HUES48 (cell line): ENCODE measurements at regions not wholly inside any gene's neighbourhood (a gene's known extent, or its start where the extent isn't known, plus 50 kb on each side); places are given as distances from the start of the nearest gene placed in this dataset.
A peak's percentile ranks its signal among the peaks of the same experiment; 100 is the strongest.

Source experiments
- H3K27ac ChIP-seq: one replicate; pipeline ENCODE4 v1.7.0; 2013; ENCODE audit warnings: low read depth, low read length, inconsistent platforms
- H3K27me3 ChIP-seq: 2 replicates; pipeline ENCODE4 v1.6.1; 2013; ENCODE audit warnings: mild to moderate bottlenecking, low read length; ENCODE audit not compliant: control insufficient read depth, insufficient read depth
- H3K36me3 ChIP-seq: 2 replicates; pipeline ENCODE4 v1.6.1; 2013; ENCODE audit warnings: low read length; ENCODE audit not compliant: control insufficient read depth, insufficient read depth
- H3K4me1 ChIP-seq: 2 replicates; pipeline ENCODE4 v1.6.1; 2013; ENCODE audit warnings: mild to moderate bottlenecking, low read length; ENCODE audit not compliant: control insufficient read depth, insufficient read depth
- H3K4me3 ChIP-seq: 2 replicates; pipeline ENCODE4 v1.5.1; 2013; ENCODE audit warnings: mild to moderate bottlenecking, low read depth, low read length
- H3K9ac ChIP-seq: 2 replicates; pipeline ENCODE4 v1.6.1; 2013; ENCODE audit warnings: mild to moderate bottlenecking, low read depth, low read length, moderate library complexity
- H3K9me3 ChIP-seq: 2 replicates; pipeline ENCODE4 v1.6.1; 2013; ENCODE audit warnings: low read length; ENCODE audit not compliant: control insufficient read depth, insufficient read depth

DNA sequence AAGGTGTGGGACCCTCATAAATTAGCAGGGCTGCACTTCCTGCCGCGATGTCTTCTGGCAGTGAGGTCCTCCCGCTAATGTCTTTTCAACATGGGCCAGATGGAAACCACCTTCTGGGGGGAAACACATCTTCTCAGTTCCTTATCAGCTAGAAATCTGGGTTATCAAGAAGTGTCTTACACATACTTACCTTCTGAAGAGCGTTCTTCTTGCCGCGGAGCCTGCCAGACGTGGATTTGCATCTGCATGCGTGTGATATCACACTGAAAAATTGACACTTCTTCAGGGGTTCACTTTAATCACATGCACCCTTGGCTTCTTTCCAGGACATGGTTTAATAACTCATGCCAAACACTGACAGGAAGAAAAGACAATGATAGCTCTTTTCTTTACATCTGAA lies 163.5 kb upstream of the SOX11 start:
- Histone ChIP-seq H3K36me3 (no peaks in the 10 kb centered on the region), H3K9me3 (no peaks in the 10 kb centered on the region), H3K9ac (no peak overlapping the region), H3K4me1 (no peaks in the 10 kb centered on the region), H3K27me3 (no peaks in the 10 kb centered on the region), H3K4me3 (no peak overlapping the region), H3K27ac (no peak overlapping the region)

DNA sequence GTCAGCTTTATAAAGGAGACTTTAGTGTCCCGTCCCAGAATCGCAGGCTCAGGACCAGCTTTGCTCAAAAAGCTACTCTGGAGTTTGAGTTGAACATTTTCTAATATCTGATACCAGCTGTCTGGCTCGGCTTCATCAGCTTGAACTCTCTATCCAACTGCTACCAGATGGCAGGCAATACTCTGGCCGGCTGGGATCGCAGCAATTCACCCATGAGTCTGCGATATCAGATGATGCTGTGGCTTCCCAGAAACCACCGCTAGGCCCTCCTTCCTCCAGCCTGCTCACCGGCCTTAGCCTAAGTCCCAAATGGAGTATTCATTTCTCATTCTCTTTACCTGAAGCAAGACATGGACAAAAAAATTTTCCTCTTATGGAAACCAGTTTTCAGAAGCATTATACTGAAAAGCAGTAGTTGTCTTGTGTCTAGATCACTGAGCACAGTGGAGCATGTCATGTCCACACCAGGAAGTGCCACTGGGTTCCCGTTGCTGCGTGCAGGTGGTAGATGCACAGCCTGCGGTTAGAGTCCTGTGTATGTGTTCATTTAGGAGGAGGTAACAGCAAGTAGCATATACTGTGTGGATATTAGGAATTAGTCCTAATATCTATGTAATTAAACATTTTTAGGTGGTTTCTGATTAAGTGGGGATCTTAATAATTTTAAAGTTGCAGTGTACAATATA lies 162.0 kb upstream of the SOX11 start:
- Histone ChIP-seq H3K36me3 (no peaks in the 10 kb centered on the region), H3K4me1 (no peaks in the 10 kb centered on the region), H3K27ac (no peak overlapping the region), H3K9ac (no peak overlapping the region), H3K4me3 (no peak overlapping the region), H3K27me3 (no peaks in the 10 kb centered on the region), H3K9me3 (no peaks in the 10 kb centered on the region)

DNA sequence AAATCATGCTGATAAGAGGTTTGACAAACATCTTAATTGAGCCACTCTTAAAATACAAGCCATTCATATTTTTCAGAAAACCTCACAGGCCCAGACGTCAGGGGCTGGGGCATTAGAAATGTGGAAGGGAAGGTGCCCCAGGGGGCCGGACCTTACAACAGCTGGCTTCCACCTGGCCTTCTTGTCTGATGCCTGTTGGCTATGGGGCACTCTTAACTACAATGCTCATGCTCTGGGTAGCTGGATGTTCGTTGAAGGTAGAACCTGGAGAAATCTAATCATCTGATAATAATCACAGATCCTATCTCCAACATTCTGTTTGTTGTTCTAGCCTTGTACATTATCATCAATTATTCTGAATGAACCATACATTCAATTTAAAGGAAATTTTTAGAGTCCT lies 156.9 kb upstream of the SOX11 start:
- H3K27me3 ChIP-seq, result no peaks in the 10 kb centered on the region

DNA sequence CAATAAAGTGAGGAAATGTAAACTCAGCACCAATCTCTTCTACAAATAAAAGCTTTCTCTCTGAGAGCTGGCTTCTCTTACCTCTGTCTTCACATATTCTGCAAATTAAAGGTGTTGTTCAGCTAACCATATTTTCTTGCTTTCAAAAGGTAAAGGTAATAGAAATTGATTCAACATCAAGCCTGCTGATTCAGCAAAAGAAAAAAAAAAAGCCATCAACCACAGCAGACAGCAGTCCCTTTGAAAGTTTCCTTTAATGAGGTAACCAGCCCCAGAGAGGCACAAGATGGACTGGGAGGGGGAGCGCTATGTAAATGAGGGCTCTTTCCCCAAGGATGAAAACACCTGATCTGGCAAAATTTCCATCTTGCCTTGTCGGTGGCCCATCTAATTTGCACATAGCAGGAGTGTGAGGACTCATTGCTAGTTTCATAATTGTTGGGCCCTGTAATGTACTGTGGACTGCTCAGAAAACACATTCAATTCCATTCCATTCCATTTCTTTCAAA lies 154.9 kb upstream of the SOX11 start:
- Histone ChIP-seq H3K4me3 (no peak overlapping the region), H3K9ac (no peak overlapping the region), H3K9me3 (no peaks in the 10 kb centered on the region), H3K4me1 (peaks cover 25% of the 10 kb centered on the region), H3K36me3 (no peaks in the 10 kb centered on the region), H3K27me3 (no peaks in the 10 kb centered on the region), H3K27ac (no peak overlapping the region)

More for the DNA sequence above, 156.9 kb upstream of the SOX11 start:
- no peaks in the 10 kb centered on the region for H3K9me3 ChIP-seq
- peaks cover 25% of the 10 kb centered on the region for H3K4me1 ChIP-seq
- H3K36me3 ChIP-seq, result no peaks in the 10 kb centered on the region
- H3K4me3 ChIP-seq, result no peak overlapping the region
- no peak overlapping the region for H3K9ac ChIP-seq
- H3K27ac ChIP-seq, result no peak overlapping the region

DNA sequence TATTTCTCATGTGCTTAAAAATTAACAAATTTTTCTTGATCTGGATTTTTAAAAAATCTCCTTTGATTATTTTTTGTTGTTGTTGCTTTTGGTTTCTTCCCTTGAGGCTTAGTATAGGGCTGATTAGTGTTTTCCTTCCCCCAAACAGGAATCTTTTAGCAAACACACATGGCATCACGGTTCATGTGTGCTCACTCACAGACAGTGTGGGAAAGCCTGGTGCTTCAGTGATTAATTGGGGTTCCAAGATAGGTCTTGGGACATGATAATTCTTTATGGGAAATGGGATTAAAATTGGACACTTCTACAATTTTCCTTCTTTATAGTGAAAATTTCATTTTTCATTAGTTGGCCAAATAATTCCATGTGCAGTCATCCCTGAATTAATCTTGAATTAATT lies 153.9 kb upstream of the SOX11 start:
- Histone ChIP-seq H3K4me1 (peaks cover 25% of the 10 kb centered on the region), H3K9me3 (0 out of 2 replicates have a peak, but pooled peaks cover 6% of the 10 kb centered on the region), H3K9ac (no peak overlapping the region), H3K27me3 (no peaks in the 10 kb centered on the region), H3K36me3 (no peaks in the 10 kb centered on the region), H3K4me3 (no peak overlapping the region), H3K27ac (no peak overlapping the region)

DNA sequence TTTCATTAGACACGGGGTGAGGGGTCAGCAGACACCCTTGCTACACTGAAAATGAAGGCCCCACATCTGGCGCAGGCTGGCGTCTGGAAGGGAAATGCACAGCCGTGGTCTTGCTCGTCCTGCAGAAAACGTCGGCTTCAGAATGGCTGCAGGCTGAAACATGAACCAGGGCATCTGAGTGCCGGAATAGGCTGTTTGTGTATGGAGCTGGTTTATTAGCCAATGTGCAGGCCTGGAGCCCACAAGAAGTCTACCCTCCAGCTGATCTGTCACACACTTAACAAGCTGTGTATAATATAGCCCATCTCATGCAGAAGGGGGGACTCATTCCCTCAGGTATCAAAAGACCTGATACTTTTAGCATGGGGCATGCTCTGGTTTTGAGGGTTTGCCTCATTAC lies 153.4 kb upstream of the SOX11 start:
- Histone ChIP-seq H3K4me3 (no peak overlapping the region), H3K9me3 (peaks cover 10% of the 10 kb centered on the region; the same call in 1 of the 2 replicates), H3K4me1 (peaks cover 25% of the 10 kb centered on the region), H3K36me3 (no peaks in the 10 kb centered on the region), H3K27ac (no peak overlapping the region), H3K27me3 (no peaks in the 10 kb centered on the region), H3K9ac (no peak overlapping the region)

DNA sequence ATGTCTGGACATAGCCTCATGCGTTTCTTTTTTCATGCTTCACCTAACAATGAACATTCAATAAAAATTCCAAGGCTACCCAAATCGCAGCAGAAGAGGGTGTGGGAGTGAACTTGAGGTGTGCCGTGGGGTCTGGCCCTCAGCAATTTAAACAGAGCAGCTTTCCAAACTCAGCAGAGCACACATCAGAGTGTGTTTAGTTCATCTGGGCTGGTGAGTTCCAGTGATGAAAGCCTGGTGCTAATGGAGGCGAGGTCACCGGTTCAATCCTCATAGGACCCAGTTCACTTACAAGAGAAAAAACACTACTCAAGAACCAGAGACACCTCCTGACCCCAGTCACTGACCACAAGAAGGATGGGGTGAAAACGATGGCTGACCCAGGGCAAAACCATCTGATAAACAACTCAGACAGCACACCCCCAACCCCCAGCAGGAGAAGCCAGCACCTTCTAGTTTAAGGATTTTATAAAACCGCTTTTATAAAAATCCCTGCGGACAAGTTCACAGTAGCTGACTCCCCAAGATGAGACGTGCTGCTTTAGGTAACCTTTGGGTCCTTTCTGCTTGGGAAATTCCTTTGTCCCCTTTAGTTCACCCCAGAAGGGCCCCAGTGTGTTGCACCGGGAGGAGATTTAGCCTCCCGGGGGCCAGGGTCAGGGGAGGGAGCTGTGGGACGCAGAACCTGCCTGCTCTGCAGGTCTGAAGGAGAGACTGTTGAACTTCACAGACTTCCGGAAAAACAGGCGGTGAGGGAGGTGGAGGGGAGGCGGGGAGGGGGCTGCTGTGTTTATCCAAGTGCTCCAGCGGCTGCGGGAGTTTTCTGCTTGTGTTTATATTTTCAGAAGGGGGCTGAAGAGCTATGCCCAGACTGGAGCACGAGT lies 152.7 kb upstream of the SOX11 start:
- H3K36me3 ChIP-seq, result no peaks in the 10 kb centered on the region
- H3K27ac ChIP-seq, result no peak overlapping the region
- H3K9me3 ChIP-seq, result peaks cover 17% of the 10 kb centered on the region
- H3K27me3 ChIP-seq, result no peaks in the 10 kb centered on the region
- peak overlapping the region; percentile 35; the same call in 1 of the 2 replicates for H3K4me3 ChIP-seq
- no peak overlapping the region for H3K9ac ChIP-seq
- H3K4me1 ChIP-seq, result peaks cover 25% of the 10 kb centered on the region

DNA sequence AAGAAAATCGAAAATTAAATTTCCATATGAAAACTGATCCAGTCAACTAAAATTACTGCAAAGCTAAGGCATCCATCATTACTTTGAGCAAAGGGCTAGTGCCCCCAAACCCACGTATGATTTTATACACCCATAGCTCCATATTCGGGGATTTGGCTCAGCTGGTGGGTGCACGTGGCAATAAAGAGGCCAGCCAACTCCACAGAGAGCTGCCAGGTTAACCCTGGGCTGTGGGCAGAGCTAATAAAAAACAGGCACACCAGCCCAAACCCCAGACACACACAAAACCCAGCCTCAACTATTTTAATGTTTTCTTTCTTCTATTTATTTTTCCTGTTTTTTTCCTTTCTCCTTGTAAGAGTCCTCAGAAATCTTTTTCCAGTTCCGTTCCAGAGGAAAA lies 151.3 kb upstream of the SOX11 start:
- Histone ChIP-seq H3K27me3 (no peaks in the 10 kb centered on the region), H3K9ac (no peak overlapping the region), H3K9me3 (peaks cover 23% of the 10 kb centered on the region), H3K4me3 (no peak overlapping the region), H3K4me1 (peaks cover 25% of the 10 kb centered on the region), H3K36me3 (no peaks in the 10 kb centered on the region), H3K27ac (no peak overlapping the region)

DNA sequence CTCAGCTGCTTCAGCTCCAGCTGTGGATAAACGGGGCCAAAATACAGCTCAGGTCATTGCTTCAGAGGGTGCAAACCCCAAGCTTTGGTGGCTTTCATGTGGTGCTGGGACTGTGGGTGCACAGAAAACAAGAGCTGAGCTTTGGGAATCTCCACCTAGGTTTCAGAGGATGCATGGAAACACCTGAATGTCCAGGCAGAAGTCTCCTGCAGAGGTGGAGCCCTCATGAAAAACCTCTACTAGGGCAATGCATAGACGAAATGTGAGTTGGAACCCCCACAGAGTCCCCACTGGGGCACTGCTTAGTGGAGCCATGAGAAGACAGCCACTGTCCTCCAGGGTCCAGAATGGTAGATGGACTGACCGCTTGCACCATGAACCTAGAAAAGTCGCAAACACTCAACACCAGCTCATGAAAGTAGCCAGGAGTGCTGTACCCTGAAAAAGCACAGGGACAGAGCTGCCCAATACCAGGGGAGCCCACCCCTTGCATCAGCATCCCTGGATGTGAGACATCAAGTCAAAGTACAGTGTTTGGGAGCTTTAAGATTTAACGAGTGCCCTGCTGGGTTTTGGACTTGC lies 147.9 kb upstream of the SOX11 start:
- no peaks in the 10 kb centered on the region for H3K27me3 ChIP-seq
- no peak overlapping the region for H3K27ac ChIP-seq
- no peaks in the 10 kb centered on the region for H3K36me3 ChIP-seq
- no peak overlapping the region for H3K9ac ChIP-seq
- H3K4me3 ChIP-seq, result no peak overlapping the region
- H3K9me3 ChIP-seq, result peaks cover 23% of the 10 kb centered on the region
- peaks cover 18% of the 10 kb centered on the region for H3K4me1 ChIP-seq

DNA sequence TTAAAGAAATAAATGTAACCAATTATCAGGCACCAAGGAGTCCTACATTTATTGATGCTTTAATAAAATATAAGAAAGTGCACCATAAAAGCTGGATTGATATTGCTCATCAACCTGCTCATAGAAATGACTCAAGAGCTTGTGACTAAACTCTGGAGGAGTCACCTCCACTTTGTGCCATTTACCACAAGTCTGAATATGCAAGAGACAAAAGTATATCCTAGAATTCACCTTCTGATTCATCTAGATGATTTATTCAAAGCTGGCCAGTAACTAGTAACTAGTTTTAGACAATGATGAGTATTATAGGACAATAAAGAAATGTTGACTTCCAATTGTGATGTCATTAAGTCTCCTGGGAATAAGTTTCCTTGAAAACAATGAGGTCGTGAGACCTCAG lies 146.0 kb upstream of the SOX11 start:
- Histone ChIP-seq H3K36me3 (no peaks in the 10 kb centered on the region), H3K27me3 (no peaks in the 10 kb centered on the region), H3K4me1 (peaks cover 10% of the 10 kb centered on the region; the same call in 1 of the 2 replicates), H3K4me3 (no peak overlapping the region), H3K27ac (no peak overlapping the region), H3K9ac (no peak overlapping the region), H3K9me3 (peaks cover 23% of the 10 kb centered on the region)
